ENCODE measurements at regions not wholly inside any gene's neighbourhood (a gene's known extent, or its start where the extent isn't known, plus 50 kb on each side); places are given as distances from the start of the nearest gene placed in this dataset.

DNA sequence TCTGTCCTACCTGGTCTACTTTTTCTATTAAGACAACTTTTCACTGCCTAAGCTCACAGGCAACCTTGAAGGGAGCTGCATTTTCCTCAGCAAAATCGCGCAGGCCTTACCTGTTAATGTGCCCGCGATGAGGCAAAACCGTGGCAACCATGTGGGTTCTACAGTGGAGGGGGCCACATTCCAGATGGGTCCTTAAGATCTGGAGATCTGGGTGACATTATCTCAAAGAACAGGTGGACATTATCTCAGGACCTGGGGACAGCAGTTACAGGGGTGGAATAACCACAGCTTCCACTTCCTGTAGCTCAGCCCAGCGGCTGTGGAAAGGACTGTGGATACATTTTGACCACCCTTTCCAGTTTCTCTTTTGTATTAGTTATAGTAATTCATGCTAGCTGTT is 112.8 kb upstream of the PTCH1 start:
- POLR2A ChIA-PET: no interaction called here
- peaks cover 12% of the 10 kb centered on the region for H3K4me1 Mint-ChIP-seq
- H3K9me3 Mint-ChIP-seq: peaks cover 4% of the 10 kb centered on the region; the same call in 1 of the 2 replicates
- no peaks in the 10 kb centered on the region; the same call in 1 of the 2 replicates for H3K27me3 Mint-ChIP-seq (ENCODE audit: low read depth)
- no peaks in the 10 kb centered on the region for H3K36me3 Mint-ChIP-seq
- no peak overlapping the region for H3K4me3 Mint-ChIP-seq
- ATAC-seq: no peak
- TF ChIP-seq ZNF396 (CRISPR knock-in tag; IDR thresholded peaks at IDR 0.05; ENCODE audit: borderline replicate concordance): no peak
- TF ChIP-seq, protein P1, sequence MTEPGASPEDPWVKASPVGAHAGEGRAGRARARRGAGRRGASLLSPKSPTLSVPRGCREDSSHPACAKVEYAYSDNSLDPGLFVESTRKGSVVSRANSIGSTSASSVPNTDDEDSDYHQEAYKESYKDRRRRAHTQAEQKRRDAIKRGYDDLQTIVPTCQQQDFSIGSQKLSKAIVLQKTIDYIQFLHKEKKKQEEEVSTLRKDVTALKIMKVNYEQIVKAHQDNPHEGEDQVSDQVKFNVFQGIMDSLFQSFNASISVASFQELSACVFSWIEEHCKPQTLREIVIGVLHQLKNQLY (CRISPR knock-in tag; IDR thresholded peaks at IDR 0.05): no peak
- TF ChIP-seq, protein P2, sequence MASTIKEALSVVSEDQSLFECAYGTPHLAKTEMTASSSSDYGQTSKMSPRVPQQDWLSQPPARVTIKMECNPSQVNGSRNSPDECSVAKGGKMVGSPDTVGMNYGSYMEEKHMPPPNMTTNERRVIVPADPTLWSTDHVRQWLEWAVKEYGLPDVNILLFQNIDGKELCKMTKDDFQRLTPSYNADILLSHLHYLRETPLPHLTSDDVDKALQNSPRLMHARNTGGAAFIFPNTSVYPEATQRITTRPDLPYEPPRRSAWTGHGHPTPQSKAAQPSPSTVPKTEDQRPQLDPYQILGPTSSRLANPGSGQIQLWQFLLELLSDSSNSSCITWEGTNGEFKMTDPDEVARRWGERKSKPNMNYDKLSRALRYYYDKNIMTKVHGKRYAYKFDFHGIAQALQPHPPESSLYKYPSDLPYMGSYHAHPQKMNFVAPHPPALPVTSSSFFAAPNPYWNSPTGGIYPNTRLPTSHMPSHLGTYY (CRISPR knock-in tag; IDR thresholded peaks at IDR 0.05): no peak
- no peak for TF ChIP-seq ATF1 (CRISPR knock-in tag; IDR thresholded peaks at IDR 0.05)
- no peak for TF ChIP-seq NR2C2 (CRISPR knock-in tag; IDR thresholded peaks at IDR 0.05)
- no peak for TF ChIP-seq OVOL2 (CRISPR knock-in tag; IDR thresholded peaks at IDR 0.05; ENCODE audit: borderline replicate concordance)
- no peak for TF ChIP-seq ETV6 (CRISPR knock-in tag; IDR thresholded peaks at IDR 0.05)
- TF ChIP-seq, protein P3, sequence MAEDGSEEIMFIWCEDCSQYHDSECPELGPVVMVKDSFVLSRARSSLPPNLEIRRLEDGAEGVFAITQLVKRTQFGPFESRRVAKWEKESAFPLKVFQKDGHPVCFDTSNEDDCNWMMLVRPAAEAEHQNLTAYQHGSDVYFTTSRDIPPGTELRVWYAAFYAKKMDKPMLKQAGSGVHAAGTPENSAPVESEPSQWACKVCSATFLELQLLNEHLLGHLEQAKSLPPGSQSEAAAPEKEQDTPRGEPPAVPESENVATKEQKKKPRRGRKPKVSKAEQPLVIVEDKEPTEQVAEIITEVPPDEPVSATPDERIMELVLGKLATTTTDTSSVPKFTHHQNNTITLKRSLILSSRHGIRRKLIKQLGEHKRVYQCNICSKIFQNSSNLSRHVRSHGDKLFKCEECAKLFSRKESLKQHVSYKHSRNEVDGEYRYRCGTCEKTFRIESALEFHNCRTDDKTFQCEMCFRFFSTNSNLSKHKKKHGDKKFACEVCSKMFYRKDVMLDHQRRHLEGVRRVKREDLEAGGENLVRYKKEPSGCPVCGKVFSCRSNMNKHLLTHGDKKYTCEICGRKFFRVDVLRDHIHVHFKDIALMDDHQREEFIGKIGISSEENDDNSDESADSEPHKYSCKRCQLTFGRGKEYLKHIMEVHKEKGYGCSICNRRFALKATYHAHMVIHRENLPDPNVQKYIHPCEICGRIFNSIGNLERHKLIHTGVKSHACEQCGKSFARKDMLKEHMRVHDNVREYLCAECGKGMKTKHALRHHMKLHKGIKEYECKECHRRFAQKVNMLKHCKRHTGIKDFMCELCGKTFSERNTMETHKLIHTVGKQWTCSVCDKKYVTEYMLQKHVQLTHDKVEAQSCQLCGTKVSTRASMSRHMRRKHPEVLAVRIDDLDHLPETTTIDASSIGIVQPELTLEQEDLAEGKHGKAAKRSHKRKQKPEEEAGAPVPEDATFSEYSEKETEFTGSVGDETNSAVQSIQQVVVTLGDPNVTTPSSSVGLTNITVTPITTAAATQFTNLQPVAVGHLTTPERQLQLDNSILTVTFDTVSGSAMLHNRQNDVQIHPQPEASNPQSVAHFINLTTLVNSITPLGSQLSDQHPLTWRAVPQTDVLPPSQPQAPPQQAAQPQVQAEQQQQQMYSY (CRISPR knock-in tag; IDR thresholded peaks at IDR 0.05): no peak
- no peak for TF ChIP-seq SMAD4 (CRISPR knock-in tag; IDR thresholded peaks at IDR 0.05)
- TF ChIP-seq KAT7 (CRISPR knock-in tag; IDR thresholded peaks at IDR 0.05; ENCODE audit: borderline replicate concordance): no peak
- TF ChIP-seq, protein P4, sequence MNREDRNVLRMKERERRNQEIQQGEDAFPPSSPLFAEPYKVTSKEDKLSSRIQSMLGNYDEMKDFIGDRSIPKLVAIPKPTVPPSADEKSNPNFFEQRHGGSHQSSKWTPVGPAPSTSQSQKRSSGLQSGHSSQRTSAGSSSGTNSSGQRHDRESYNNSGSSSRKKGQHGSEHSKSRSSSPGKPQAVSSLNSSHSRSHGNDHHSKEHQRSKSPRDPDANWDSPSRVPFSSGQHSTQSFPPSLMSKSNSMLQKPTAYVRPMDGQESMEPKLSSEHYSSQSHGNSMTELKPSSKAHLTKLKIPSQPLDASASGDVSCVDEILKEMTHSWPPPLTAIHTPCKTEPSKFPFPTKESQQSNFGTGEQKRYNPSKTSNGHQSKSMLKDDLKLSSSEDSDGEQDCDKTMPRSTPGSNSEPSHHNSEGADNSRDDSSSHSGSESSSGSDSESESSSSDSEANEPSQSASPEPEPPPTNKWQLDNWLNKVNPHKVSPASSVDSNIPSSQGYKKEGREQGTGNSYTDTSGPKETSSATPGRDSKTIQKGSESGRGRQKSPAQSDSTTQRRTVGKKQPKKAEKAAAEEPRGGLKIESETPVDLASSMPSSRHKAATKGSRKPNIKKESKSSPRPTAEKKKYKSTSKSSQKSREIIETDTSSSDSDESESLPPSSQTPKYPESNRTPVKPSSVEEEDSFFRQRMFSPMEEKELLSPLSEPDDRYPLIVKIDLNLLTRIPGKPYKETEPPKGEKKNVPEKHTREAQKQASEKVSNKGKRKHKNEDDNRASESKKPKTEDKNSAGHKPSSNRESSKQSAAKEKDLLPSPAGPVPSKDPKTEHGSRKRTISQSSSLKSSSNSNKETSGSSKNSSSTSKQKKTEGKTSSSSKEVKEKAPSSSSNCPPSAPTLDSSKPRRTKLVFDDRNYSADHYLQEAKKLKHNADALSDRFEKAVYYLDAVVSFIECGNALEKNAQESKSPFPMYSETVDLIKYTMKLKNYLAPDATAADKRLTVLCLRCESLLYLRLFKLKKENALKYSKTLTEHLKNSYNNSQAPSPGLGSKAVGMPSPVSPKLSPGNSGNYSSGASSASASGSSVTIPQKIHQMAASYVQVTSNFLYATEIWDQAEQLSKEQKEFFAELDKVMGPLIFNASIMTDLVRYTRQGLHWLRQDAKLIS (CRISPR knock-in tag; IDR thresholded peaks at IDR 0.05; ENCODE audit: borderline replicate concordance): no peak
- TF ChIP-seq NFYB (CRISPR knock-in tag; conservative IDR thresholded peaks at IDR 0.05; ENCODE audit: low read depth): no peak
- TF ChIP-seq, protein P5, sequence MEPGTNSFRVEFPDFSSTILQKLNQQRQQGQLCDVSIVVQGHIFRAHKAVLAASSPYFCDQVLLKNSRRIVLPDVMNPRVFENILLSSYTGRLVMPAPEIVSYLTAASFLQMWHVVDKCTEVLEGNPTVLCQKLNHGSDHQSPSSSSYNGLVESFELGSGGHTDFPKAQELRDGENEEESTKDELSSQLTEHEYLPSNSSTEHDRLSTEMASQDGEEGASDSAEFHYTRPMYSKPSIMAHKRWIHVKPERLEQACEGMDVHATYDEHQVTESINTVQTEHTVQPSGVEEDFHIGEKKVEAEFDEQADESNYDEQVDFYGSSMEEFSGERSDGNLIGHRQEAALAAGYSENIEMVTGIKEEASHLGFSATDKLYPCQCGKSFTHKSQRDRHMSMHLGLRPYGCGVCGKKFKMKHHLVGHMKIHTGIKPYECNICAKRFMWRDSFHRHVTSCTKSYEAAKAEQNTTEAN (CRISPR knock-in tag; IDR thresholded peaks at IDR 0.05): no peak
- TF ChIP-seq, protein P6, sequence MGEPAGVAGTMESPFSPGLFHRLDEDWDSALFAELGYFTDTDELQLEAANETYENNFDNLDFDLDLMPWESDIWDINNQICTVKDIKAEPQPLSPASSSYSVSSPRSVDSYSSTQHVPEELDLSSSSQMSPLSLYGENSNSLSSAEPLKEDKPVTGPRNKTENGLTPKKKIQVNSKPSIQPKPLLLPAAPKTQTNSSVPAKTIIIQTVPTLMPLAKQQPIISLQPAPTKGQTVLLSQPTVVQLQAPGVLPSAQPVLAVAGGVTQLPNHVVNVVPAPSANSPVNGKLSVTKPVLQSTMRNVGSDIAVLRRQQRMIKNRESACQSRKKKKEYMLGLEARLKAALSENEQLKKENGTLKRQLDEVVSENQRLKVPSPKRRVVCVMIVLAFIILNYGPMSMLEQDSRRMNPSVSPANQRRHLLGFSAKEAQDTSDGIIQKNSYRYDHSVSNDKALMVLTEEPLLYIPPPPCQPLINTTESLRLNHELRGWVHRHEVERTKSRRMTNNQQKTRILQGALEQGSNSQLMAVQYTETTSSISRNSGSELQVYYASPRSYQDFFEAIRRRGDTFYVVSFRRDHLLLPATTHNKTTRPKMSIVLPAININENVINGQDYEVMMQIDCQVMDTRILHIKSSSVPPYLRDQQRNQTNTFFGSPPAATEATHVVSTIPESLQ (CRISPR knock-in tag; IDR thresholded peaks at IDR 0.05): no peak
- TF ChIP-seq TEAD4 (CRISPR knock-in tag; IDR thresholded peaks at IDR 0.05): no peak
- TF ChIP-seq, protein P7, sequence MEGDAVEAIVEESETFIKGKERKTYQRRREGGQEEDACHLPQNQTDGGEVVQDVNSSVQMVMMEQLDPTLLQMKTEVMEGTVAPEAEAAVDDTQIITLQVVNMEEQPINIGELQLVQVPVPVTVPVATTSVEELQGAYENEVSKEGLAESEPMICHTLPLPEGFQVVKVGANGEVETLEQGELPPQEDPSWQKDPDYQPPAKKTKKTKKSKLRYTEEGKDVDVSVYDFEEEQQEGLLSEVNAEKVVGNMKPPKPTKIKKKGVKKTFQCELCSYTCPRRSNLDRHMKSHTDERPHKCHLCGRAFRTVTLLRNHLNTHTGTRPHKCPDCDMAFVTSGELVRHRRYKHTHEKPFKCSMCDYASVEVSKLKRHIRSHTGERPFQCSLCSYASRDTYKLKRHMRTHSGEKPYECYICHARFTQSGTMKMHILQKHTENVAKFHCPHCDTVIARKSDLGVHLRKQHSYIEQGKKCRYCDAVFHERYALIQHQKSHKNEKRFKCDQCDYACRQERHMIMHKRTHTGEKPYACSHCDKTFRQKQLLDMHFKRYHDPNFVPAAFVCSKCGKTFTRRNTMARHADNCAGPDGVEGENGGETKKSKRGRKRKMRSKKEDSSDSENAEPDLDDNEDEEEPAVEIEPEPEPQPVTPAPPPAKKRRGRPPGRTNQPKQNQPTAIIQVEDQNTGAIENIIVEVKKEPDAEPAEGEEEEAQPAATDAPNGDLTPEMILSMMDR (IDR thresholded peaks at IDR 0.05): no peak
- TF ChIP-seq, protein P8, sequence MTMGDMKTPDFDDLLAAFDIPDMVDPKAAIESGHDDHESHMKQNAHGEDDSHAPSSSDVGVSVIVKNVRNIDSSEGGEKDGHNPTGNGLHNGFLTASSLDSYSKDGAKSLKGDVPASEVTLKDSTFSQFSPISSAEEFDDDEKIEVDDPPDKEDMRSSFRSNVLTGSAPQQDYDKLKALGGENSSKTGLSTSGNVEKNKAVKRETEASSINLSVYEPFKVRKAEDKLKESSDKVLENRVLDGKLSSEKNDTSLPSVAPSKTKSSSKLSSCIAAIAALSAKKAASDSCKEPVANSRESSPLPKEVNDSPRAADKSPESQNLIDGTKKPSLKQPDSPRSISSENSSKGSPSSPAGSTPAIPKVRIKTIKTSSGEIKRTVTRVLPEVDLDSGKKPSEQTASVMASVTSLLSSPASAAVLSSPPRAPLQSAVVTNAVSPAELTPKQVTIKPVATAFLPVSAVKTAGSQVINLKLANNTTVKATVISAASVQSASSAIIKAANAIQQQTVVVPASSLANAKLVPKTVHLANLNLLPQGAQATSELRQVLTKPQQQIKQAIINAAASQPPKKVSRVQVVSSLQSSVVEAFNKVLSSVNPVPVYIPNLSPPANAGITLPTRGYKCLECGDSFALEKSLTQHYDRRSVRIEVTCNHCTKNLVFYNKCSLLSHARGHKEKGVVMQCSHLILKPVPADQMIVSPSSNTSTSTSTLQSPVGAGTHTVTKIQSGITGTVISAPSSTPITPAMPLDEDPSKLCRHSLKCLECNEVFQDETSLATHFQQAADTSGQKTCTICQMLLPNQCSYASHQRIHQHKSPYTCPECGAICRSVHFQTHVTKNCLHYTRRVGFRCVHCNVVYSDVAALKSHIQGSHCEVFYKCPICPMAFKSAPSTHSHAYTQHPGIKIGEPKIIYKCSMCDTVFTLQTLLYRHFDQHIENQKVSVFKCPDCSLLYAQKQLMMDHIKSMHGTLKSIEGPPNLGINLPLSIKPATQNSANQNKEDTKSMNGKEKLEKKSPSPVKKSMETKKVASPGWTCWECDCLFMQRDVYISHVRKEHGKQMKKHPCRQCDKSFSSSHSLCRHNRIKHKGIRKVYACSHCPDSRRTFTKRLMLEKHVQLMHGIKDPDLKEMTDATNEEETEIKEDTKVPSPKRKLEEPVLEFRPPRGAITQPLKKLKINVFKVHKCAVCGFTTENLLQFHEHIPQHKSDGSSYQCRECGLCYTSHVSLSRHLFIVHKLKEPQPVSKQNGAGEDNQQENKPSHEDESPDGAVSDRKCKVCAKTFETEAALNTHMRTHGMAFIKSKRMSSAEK (CRISPR knock-in tag; IDR thresholded peaks at IDR 0.05; ENCODE audit: borderline replicate concordance): no peak
- DNase-seq (ENCODE audit: low spot score): no peak
- CTCF ChIA-PET: no interaction called here
- H3K27ac Mint-ChIP-seq: no peak overlapping the region

Measured in WTC11 (cell line).